ENCODE measurements at regions not wholly inside any gene's neighbourhood (a gene's known extent, or its start where the extent isn't known, plus 50 kb on each side); places are given as distances from the start of the nearest gene placed in this dataset.
A peak's percentile ranks its signal among the peaks of the same experiment; 100 is the strongest.

DNA sequence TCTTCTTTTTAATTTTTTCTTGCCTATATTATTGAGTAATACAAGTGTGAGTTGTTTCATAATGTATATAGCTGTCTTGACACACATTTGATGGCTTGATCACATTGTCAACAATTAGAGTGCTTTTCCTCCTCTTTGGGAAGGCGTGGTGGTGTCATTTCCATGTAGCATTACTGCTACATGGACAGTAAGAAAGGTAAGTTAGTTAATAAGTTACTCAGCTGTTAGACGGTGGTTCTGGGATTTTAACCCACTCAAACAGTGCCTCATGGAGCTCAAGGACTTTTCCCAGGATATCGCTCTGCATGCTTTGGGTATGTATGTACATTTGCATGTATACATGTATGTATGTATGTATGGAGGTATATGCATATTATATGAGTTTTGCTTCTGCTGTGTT lies 94.6 kb downstream of the HAPSTR1 start:
- DNase-seq (ENCODE audit: low spot score) = no peak

DNA sequence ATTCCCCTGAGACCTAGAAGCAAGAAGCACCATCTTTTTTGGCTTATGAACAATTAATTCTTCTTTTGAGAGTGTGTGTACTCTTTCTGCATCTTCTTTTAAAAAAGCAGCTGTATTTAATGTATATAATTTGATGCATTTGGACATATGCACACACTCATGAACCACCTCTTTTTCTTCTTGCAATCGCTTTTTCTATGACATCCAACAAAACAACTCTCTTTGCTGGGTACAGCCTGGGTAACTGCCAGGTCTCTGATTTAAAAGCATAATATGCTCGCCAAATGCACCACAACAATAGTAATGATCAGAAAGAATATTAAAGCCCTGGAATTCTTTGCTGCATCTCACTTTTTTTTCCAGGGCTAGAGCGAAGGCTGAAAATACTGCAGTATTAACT lies 97.3 kb downstream of the HAPSTR1 start:
- no peak for DNase-seq (ENCODE audit: low spot score)

DNA sequence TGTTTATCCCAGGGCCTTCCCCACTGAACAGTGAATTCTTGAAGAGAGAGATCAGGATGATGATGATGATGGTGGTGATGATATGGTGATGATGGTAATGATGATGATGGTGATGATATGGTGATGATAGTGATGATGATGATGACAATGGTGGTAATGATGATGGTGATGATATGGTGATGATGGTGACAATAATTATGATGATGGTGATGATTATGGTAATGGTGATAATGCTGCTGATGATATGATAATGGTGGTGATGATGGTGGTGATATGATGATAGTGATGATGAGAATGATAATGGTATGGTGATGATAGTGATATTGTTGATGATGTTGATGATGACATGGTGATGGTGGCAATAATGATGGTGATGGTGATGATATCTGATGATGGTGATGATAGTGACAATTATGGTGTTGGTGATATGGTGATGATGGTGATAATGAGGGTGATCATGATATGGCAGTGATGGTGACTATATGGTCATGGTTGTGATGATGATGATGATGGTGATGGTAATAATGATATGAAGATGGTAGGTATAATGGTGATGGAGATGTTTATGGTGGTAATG lies 99.9 kb downstream of the HAPSTR1 start:
- DNase-seq (ENCODE audit: low spot score) = no peak

DNA sequence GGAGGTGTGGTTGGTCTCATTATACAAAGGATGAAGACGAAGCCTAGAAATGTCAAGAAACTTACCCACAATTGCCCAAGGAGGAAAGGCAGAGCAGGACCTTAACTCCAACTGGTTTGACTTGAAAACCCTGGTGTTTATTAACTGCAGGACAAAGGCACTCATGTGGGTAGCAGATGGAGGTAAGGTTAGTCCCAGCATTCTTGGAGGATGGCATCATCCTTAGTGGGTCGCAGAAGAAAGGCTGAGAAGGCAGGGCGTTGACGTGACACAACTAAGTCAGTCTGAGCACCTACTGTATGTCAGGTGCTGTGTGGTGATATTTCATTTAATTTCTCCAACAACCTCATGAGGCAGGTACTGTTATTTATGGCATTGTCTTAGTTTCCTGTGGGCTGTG lies 101.3 kb downstream of the HAPSTR1 start:
- DNase-seq (ENCODE audit: low spot score) = no peak

GRCh38 chr16:9195287-9195686 lies 103.8 kb downstream of the HAPSTR1 start:
- DNase-seq (ENCODE audit: low spot score) = no peak

DNA sequence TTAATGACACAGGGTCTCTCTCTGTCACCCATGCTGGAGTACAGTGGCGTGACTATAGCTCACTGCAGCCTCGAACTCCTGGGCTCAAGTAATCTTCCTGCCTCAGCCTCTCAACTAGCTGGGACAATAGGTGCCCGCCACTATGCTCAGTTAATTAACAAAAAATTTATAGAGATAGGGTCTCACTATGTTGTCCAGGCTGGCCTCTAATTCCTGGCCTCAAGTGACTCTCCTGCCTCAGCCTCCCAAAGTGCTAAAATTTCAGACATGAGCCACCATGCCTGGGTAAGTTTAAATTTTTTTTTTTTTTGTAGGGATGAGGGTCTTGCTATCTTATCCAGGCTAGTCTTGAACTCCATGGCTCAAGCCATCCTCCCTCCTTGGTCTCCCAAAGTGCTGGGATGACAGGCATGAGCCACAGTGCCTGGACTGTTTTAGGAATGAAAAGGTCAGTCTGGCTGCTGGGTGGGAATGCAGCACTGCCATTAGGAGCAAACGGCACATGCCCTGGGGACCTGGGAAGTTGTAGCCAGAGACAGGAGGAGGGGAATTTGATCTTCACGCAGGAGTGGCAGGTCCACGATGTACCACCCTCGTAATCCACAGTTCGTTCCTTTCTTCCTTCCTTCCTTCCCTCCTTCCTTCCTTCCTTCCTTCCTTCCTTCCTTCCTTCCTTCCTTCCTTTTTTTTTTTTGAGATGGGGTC lies 106.7 kb downstream of the HAPSTR1 start:
- no peak for DNase-seq (ENCODE audit: low spot score)

DNA sequence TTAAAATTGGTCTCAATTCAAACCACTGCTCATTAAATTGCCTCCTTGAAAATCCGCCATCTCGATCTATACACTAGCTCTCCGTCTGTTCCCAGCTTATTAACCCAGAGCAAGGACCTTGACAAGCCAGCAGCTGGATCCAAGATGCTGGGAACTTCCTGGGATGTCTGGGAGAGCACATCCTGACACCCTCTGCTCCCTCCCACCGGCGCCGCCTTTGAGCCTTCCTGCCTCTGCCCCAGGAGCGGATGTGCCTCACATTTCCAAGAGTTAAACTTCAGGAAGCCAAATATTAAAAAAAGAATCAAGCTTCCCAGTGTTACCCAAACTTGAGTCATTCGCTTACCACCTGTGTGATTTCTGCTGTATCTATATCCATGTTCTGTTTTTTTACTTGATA lies 107.9 kb downstream of the HAPSTR1 start:
- DNase-seq (ENCODE audit: low spot score) = peak; percentile 82

GRCh38 chr16:9199751-9200150 lies 108.3 kb downstream of the HAPSTR1 start:
- DNase-seq (ENCODE audit: low spot score) = no peak

DNA sequence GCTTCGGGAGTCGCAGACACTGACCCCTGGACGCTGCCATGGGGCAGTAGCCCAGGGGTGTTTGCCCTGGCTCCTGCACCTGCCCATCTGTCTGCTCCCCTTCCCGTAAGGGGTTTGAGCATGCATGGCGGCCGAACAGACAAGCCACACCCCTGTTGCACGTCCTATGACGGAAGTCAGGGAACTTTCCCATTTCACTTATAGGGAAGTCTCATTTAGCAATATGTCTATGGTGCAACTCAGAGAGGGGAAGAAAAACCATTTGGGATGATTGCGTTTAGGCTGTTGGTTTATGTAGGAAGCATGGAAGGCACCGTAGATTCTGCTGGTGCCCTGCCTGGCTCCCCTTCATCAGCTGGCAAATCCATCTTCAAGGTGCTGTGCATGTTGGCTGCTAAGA lies 112.5 kb downstream of the HAPSTR1 start:
- DNase-seq (ENCODE audit: low spot score) = no peak

DNA sequence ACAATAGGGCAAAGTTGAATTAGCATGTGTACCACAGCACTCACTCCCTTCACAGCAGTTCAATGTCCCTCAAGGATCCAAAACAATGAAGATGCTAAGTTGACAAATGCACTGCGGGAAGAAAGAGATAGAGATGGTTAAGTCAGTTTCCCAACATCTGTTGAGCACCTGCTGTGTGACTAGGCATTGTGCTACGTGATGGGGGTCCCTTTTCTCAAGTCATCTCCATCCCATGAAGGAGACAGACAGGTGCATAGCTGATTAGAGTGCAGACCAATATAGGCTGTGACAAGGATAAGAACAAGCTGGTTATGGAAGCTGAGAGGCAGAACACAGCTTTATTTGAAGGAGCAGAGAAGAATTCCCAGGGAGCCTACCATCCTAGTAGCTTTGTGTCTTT lies 114.2 kb downstream of the HAPSTR1 start:
- no peak for DNase-seq (ENCODE audit: low spot score)

DNA sequence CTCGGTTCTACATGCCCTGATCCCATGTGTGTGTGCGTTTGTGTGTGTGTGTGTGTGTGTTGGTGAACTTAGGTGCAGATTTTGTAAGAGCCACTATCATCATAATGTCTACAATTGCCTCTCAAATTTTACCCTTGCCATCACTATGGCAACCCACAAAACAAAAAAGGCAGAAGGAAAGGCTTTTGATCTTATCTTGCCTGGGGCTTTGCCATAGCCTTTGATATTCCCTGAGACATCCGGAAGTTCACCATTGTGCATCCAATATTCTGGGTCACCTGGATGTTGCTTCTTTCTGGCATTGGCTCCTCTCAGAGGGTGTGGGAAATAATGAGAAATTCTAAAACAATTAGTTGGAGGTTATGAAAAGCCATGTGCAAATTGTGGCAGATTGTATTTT lies 114.7 kb downstream of the HAPSTR1 start:
- no peak for DNase-seq (ENCODE audit: low spot score)

DNA sequence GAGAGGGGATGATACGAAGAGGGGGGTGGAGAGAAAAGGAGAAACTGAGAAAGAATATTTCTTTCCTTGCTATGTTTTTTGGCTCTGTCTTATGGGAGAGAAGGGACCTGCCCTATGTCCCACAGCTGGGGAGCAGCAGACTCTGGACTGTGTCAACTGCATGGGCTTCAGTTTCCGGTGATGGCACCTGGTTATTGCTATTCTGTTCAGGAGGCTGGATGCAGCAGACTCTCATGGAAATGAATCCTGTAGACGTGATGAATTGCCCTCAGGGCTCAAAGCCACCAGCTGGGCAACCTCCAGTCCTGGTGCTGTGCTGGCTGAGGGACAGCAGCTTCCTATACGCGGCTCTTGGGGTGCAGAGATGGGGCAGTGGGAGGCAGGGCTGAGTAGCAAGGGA lies 121.2 kb downstream of the HAPSTR1 start:
- DNase-seq (ENCODE audit: low spot score) = no peak

GRCh38 chr16:9219813-9220212 lies 128.4 kb downstream of the HAPSTR1 start:
- no peak for DNase-seq (ENCODE audit: low spot score)

DNA sequence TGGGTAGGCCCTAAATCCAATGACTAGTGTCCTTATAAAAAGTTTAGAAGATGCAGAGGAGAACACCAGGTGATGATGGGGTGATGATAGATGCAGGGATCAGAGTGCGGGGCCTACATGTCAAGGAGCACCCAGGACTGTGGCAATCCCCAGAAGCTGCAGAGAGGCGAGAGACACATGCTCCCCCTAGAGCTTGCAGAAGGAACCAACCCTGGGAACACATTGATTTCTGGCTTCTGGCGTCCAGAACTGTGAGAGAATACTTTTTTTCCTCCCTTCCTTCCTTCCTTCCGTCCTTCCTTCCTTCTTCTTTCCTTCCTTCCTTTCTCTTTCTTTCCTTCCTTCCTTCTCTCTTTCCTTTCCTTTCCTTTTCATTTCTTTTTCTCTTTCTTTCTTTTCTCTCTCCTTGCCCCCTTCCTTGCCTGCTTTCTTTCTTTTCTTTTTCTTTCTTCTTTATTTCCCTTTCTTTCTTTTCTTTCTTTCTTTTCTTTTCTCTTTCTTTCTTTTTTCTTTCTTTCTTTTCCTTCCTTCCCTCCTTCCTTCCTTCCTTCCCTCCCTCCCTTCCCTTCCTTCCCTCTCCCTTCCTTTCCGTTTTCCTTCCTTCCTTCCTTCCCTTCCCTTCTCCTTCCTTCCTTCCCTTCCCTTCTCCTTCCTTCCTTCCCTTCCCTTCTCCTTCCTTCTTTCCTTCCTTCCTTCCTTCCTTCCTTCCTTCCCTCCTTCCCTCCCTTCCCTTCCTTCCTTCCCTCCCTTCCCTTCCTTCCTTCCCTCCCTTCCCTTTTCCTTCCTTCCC lies 134.3 kb downstream of the HAPSTR1 start:
- no peak for DNase-seq (ENCODE audit: low spot score)

GRCh38 chr16:9226924-9227323 lies 135.5 kb downstream of the HAPSTR1 start:
- DNase-seq (ENCODE audit: low spot score) = no peak

GRCh38 chr16:9231039-9231438 lies 139.6 kb downstream of the HAPSTR1 start:
- no peak for DNase-seq (ENCODE audit: low spot score)

GRCh38 chr16:9232102-9232770 lies 140.8 kb downstream of the HAPSTR1 start:
- no peak for DNase-seq (ENCODE audit: low spot score)

DNA sequence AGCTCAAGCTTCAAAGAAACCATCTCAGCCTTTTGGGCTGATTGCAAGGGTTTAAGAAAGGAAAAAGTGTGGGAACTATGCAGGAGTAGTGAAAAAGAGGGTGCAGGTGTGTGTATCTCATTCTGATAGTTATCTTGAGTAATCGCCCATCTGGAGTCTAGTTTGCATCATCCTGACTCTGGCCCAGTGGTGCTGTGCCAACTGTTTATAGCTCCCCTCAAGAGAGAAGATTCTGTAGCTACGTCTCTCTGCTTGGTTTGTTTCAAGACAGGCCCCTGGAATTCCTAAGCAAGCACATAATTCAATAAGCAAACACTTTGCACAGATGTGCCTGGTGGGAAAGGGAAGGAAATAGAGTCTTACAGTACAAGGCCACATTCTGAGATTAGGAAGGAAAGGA lies 144.4 kb downstream of the HAPSTR1 start:
- no peak for DNase-seq (ENCODE audit: low spot score)

DNA sequence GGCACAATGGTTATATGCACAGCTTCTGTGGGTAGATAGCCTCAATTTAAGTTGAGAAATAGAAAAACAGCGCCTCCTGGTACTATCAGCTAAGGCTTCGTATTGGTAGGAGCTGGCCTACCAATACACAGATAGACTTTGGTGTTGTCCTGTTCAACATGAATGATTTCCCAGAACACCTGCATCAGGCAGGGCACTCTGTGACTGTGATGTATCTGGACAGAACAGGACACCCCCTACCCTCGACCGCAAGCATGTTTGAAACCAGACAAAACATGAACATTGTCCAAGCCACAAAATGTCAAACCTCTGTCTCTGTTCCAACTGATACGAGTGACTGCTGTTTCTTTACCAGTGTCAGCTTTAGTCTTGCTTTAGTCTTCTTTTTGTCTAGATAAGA lies 144.9 kb downstream of the HAPSTR1 start:
- DNase-seq (ENCODE audit: low spot score) = no peak

GRCh38 chr16:9238346-9238745 lies 146.9 kb downstream of the HAPSTR1 start:
- DNase-seq (ENCODE audit: low spot score) = no peak

DNA sequence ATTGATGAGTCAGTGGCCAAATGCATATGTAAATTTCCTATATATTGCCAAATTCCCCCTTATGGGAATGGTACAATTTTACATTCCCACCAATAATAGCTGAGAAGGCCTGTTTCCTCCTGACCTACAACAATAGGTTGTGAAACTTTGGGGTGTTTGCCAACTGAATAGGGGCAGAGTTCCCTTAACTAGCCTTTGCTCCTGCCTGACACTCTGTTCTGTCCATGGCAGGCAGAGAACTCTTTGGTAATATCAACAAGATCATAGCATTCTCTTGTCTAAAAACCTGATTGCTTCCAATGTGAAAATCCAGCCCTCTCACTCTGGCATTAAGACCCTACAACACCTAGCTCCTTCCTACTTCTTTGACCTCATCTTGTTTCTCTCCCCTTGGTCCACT lies 149.7 kb downstream of the HAPSTR1 start:
- DNase-seq (ENCODE audit: low spot score) = no peak

DNA sequence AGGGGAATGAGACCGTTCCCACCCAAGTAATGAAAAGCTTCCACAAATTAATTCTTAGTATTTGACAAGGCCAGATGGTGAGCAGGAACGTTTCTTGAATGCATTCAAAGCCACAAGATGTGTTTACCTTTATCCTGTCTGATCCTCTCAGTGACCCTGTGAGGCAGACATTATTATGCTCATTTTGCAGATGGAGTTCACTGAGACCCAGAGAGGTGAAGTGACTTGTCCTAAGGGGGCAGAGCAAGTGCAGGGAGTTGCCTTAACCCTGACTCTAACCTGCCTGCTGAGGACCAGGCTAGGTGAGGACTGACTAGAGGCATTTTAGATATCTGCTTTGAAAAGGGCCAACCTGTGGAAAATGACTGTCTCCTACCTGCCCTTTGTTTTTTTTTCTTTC lies 156.7 kb downstream of the HAPSTR1 start:
- DNase-seq (ENCODE audit: low spot score) = no peak

DNA sequence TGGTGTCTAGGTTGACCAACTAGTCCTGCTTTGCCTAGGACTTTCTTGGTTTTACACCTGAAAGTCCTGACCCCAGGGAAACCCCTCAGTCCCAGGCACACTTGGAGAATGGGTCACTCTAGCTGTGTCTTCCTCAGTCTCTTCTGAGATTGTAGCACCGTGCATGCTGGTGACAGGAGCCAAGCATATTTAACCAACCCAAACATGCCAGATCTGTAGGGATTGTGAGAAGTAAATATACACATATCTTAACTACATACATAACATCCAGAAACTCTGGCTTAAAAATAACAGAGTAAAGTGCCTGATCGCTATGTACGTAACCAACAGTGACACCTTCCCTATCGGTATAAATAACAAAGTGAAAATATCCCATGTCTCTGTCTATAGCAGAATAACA lies 158.1 kb downstream of the HAPSTR1 start:
- no peak for DNase-seq (ENCODE audit: low spot score)
